ENCODE measurements at regions not wholly inside any gene's neighbourhood (a gene's known extent, or its start where the extent isn't known, plus 50 kb on each side); places are given as distances from the start of the nearest gene placed in this dataset.
"Not testable (repeated sequence)": the region's sequence is repeated elsewhere in the genome, so short reads cannot be mapped to it uniquely, and the experiment has no call there.

GRCh38 chr1:173327987-173328386, 120.9 kb upstream of the TNFSF4 start:
- H3K36me3 ChIP-seq (ENCODE audit: insufficient read depth, low read length); H3K27ac Mint-ChIP-seq; H3K27me3 Mint-ChIP-seq; H3K27me3 ChIP-seq (ENCODE audit: insufficient read depth, low read length, poor library complexity, severe bottlenecking); POLR2A ChIA-PET; H3K9me3 ChIP-seq (ENCODE audit: low read length); CTCF ChIA-PET; DNase-seq; H3K4me1 ChIP-seq (ENCODE audit: insufficient read depth, low read length); H3K27ac ChIP-seq (ENCODE audit: low read depth, low read length); H3K4me3 ChIP-seq (ENCODE audit: low read length); H3K4me3 Mint-ChIP-seq: not testable (repeated sequence)
- Mint-ChIP-seq H3K36me3 (peaks cover 2 to 34% (median 5%) of the 10 kb centered on the region in 3 donors), H3K9me3 (peaks cover 0 to 23% (median 9%) of the 10 kb centered on the region in 5 donors), H3K4me1 (peaks cover 14 to 25% (median 22%) of the 10 kb centered on the region in 3 donors)

- H3K9me3 Mint-ChIP-seq, result peaks cover 0 to 13% (median 6%) of the 10 kb centered on the region in 5 donors
- no peak overlapping the region for H3K27ac ChIP-seq (ENCODE audit: low read depth, low read length)
- ChIA-PET CTCF (no interaction called here), POLR2A (no interaction called here)
- H3K4me1 Mint-ChIP-seq, result peaks cover 14 to 33% (median 28%) of the 10 kb centered on the region in 3 donors
- H3K4me3 ChIP-seq (ENCODE audit: low read length), result no peak overlapping the region
- H3K4me1 ChIP-seq (ENCODE audit: insufficient read depth, low read length), result peaks cover 7% of the 10 kb centered on the region
- H3K36me3 ChIP-seq (ENCODE audit: insufficient read depth, low read length), result no peaks in the 10 kb centered on the region
- H3K27me3 Mint-ChIP-seq, result no peaks in the 10 kb centered on the region
- peaks cover 0 to 24% (median 0%) of the 10 kb centered on the region in 3 donors for H3K36me3 Mint-ChIP-seq
- DNase-seq, result no peak
- no peaks in the 10 kb centered on the region for H3K27me3 ChIP-seq (ENCODE audit: insufficient read depth, low read length, poor library complexity, severe bottlenecking)
- no peak overlapping the region for H3K4me3 Mint-ChIP-seq
- H3K9me3 ChIP-seq (ENCODE audit: low read length), result no peaks in the 10 kb centered on the region
- no peak overlapping the region for H3K27ac Mint-ChIP-seq
Observed at GRCh38 chr1:173328961-173329360, 121.8 kb upstream of the TNFSF4 start.

GRCh38 chr1:173329726-173330125, 122.6 kb upstream of the TNFSF4 start:
- Histone ChIP-seq H3K4me1 (ENCODE audit: insufficient read depth, low read length) (peaks cover 7% of the 10 kb centered on the region), H3K9me3 (ENCODE audit: low read length) (no peaks in the 10 kb centered on the region), H3K27ac (ENCODE audit: low read depth, low read length) (no peak overlapping the region), H3K4me3 (ENCODE audit: low read length) (no peak overlapping the region), H3K36me3 (ENCODE audit: insufficient read depth, low read length) (no peaks in the 10 kb centered on the region), H3K27me3 (ENCODE audit: insufficient read depth, low read length, poor library complexity, severe bottlenecking) (no peaks in the 10 kb centered on the region)
- Mint-ChIP-seq H3K27ac (no peak overlapping the region), H3K4me1 (peaks cover 14 to 33% (median 28%) of the 10 kb centered on the region in 3 donors), H3K36me3 (peaks cover 1 to 17% (median 2%) of the 10 kb centered on the region in 3 donors), H3K9me3 (peaks cover 0 to 6% (median 0%) of the 10 kb centered on the region in 5 donors), H3K4me3 (no peak overlapping the region), H3K27me3 (no peaks in the 10 kb centered on the region)
- POLR2A ChIA-PET, result no interaction called here
- CTCF ChIA-PET, result no interaction called here
- no peak for DNase-seq

DNA sequence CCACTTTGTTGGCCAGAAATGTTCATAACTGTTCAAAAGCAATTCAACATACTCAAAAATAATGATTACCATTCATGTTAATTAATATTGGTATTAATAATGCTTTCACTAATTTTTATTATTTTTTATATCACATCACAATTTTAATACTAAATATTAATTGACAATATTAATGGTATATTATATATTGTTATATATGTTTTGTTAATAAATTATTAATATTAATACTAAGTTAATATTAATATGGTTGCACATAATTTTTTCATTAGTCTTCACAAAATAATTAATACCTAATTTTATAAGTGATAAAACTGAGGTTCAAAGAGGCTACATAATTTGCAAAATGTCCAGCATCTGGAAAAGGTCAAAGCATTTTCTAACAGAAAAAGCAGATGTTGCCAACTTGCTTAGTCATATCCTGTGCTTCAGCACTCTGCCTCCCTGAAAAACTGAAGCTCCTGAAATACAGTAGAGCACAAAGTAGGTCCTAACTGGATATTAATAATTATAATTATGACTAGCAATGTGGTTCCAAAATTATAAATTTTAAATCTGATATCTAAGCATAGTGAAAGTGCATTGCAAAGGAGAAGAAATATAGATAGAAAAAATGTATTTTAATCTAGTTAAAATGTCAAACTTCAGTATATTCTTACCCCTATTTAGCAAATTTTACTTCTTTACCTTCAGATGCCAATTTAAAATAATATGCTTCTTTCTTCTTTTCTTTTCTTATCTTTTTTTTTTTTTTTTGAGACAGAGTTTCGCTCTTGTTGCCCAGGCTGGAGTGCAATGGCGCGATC, 123.2 kb upstream of the TNFSF4 start:
- H3K36me3 Mint-ChIP-seq, result peaks cover 5 to 11% (median 7%) of the 10 kb centered on the region in 3 donors
- no peak for DNase-seq
- peak overlapping the region in 3 of 8 donors; percentile 59 to 90 (median 78) for H3K27ac Mint-ChIP-seq
- Histone ChIP-seq H3K4me3 (ENCODE audit: low read length) (no peak overlapping the region), H3K9me3 (ENCODE audit: low read length) (no peaks in the 10 kb centered on the region), H3K27me3 (ENCODE audit: insufficient read depth, low read length, poor library complexity, severe bottlenecking) (no peaks in the 10 kb centered on the region), H3K36me3 (ENCODE audit: insufficient read depth, low read length) (no peaks in the 10 kb centered on the region), H3K4me1 (ENCODE audit: insufficient read depth, low read length) (peaks cover 7% of the 10 kb centered on the region), H3K27ac (ENCODE audit: low read depth, low read length) (no peak overlapping the region)
- H3K4me1 Mint-ChIP-seq, result peaks cover 14 to 33% (median 28%) of the 10 kb centered on the region in 3 donors
- no peaks in the 10 kb centered on the region for H3K27me3 Mint-ChIP-seq
- no peak overlapping the region for H3K4me3 Mint-ChIP-seq
- peaks cover 0 to 4% (median 0%) of the 10 kb centered on the region in 5 donors for H3K9me3 Mint-ChIP-seq
- ChIA-PET CTCF (no interaction called here), POLR2A (no interaction called here)

- Mint-ChIP-seq H3K4me3 (peak overlapping the region in 6 of 7 donors; percentile 7 to 72 (median 46)), H3K4me1 (peaks cover 14 to 33% (median 28%) of the 10 kb centered on the region in 3 donors), H3K27ac (peak overlapping the region in 7 of 8 donors; percentile 48 to 90 (median 78))
- H3K36me3 ChIP-seq (ENCODE audit: insufficient read depth, low read length); H3K9me3 Mint-ChIP-seq; CTCF ChIA-PET; H3K9me3 ChIP-seq (ENCODE audit: low read length); H3K27ac ChIP-seq (ENCODE audit: low read depth, low read length); H3K4me3 ChIP-seq (ENCODE audit: low read length); H3K4me1 ChIP-seq (ENCODE audit: insufficient read depth, low read length); H3K27me3 ChIP-seq (ENCODE audit: insufficient read depth, low read length, poor library complexity, severe bottlenecking); H3K27me3 Mint-ChIP-seq; POLR2A ChIA-PET; H3K36me3 Mint-ChIP-seq: not testable (repeated sequence)
- peak in 1 of 5 donors; percentile 6 for DNase-seq
Observed at GRCh38 chr1:173330952-173331548, 123.9 kb upstream of the TNFSF4 start.

DNA sequence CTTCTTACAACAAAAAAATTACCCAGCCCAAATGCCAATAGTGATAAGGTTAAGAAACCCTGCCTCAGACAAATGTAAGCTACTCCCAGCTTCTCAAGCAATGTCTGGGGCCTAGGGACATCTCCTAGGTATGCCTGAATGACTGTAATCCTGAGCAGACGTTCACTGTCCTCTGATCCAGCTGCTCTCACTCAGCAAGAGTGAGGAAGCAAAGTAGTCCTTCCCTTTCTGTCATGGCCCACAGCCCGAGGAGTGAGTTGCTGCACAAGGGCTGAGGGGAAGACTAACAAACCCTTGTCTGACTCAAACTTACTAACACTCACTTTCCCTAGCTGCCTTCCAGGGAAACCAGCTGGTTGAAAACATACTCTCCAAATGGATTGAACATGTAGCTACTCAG, 124.9 kb upstream of the TNFSF4 start:
- CTCF ChIA-PET, result interaction anchor here (1.0 kb wide), 1 partner anchor 18 kb away, joined by 3 read pairs; no protein-coding TSS in a partner anchor
- Histone ChIP-seq H3K4me3 (ENCODE audit: low read length) (no peak overlapping the region), H3K4me1 (ENCODE audit: insufficient read depth, low read length) (peaks cover 7% of the 10 kb centered on the region), H3K27ac (ENCODE audit: low read depth, low read length) (no peak overlapping the region), H3K36me3 (ENCODE audit: insufficient read depth, low read length) (no peaks in the 10 kb centered on the region), H3K27me3 (ENCODE audit: insufficient read depth, low read length, poor library complexity, severe bottlenecking) (no peaks in the 10 kb centered on the region), H3K9me3 (ENCODE audit: low read length) (no peaks in the 10 kb centered on the region)
- Mint-ChIP-seq H3K27ac (peak overlapping the region in 6 of 8 donors; percentile 59 to 90 (median 81)), H3K27me3 (no peaks in the 10 kb centered on the region), H3K9me3 (peaks cover 0 to 2% (median 0%) of the 10 kb centered on the region in 5 donors), H3K4me1 (peaks cover 14 to 33% (median 28%) of the 10 kb centered on the region in 3 donors), H3K4me3 (peak overlapping the region in 1 of 7 donors; percentile 55), H3K36me3 (peaks cover 5 to 7% (median 7%) of the 10 kb centered on the region in 3 donors)
- DNase-seq, result no peak
- POLR2A ChIA-PET, result no interaction called here

GRCh38 chr1:173333581-173333980, 126.5 kb upstream of the TNFSF4 start:
- no peaks in the 10 kb centered on the region for H3K27me3 ChIP-seq (ENCODE audit: insufficient read depth, low read length, poor library complexity, severe bottlenecking)
- Mint-ChIP-seq H3K4me1 (peaks cover 14 to 33% (median 28%) of the 10 kb centered on the region in 3 donors), H3K9me3 (no peaks in the 10 kb centered on the region), H3K27ac (peak overlapping the region in 4 of 8 donors; percentile 14 to 84 (median 50)), H3K27me3 (no peaks in the 10 kb centered on the region), H3K36me3 (peaks cover 3 to 7% (median 7%) of the 10 kb centered on the region in 3 donors), H3K4me3 (no peak overlapping the region)
- no peaks in the 10 kb centered on the region for H3K9me3 ChIP-seq (ENCODE audit: low read length)
- no peak overlapping the region for H3K4me3 ChIP-seq (ENCODE audit: low read length)
- DNase-seq, result no peak
- POLR2A ChIA-PET, result interaction anchor here (0.6 kb wide), 1 partner anchor 438 kb away, joined by 3 read pairs; no protein-coding TSS in a partner anchor
- H3K36me3 ChIP-seq (ENCODE audit: insufficient read depth, low read length), result no peaks in the 10 kb centered on the region
- CTCF ChIA-PET, result no interaction called here
- H3K4me1 ChIP-seq (ENCODE audit: insufficient read depth, low read length), result peaks cover 7% of the 10 kb centered on the region
- H3K27ac ChIP-seq (ENCODE audit: low read depth, low read length), result no peak overlapping the region

GRCh38 chr1:173337126-173337525, 130.0 kb upstream of the TNFSF4 start:
- Mint-ChIP-seq H3K27ac (no peak overlapping the region), H3K36me3 (peaks cover 0 to 12% (median 7%) of the 10 kb centered on the region in 3 donors), H3K4me1 (peaks cover under 1 to 12% (median 11%) of the 10 kb centered on the region in 3 donors), H3K4me3 (no peak overlapping the region), H3K9me3 (no peaks in the 10 kb centered on the region), H3K27me3 (no peaks in the 10 kb centered on the region)
- no peaks in the 10 kb centered on the region for H3K9me3 ChIP-seq (ENCODE audit: low read length)
- no peaks in the 10 kb centered on the region for H3K4me1 ChIP-seq (ENCODE audit: insufficient read depth, low read length)
- ChIA-PET POLR2A (no interaction called here), CTCF (no interaction called here)
- H3K4me3 ChIP-seq (ENCODE audit: low read length), result no peak overlapping the region
- no peaks in the 10 kb centered on the region for H3K36me3 ChIP-seq (ENCODE audit: insufficient read depth, low read length)
- no peaks in the 10 kb centered on the region for H3K27me3 ChIP-seq (ENCODE audit: insufficient read depth, low read length, poor library complexity, severe bottlenecking)
- DNase-seq, result no peak
- no peak overlapping the region for H3K27ac ChIP-seq (ENCODE audit: low read depth, low read length)
